Epithelial cell of proximal tubule (primary cell): ENCODE measurements at regions not wholly inside any gene's neighbourhood (a gene's known extent, or its start where the extent isn't known, plus 50 kb on each side); places are given as distances from the start of the nearest gene placed in this dataset.

Source experiments
- DNase-seq: peaks from one replicate; pipeline ENCODE4 v3.0.0-alpha.2; 2011; ENCODE audit warnings: low read depth
- H3K4me3 ChIP-seq: 2 replicates; pipeline ENCODE4 v1.5.1; 2011; ENCODE audit warnings: low read depth, mild to moderate bottlenecking, low read length
- TF ChIP-seq, protein P1 (sequence below): conservative IDR thresholded peaks from 2 replicates; pipeline ENCODE4 v1.5.1; 2012; ENCODE audit warnings: low read depth, mild to moderate bottlenecking, low read length

DNA sequence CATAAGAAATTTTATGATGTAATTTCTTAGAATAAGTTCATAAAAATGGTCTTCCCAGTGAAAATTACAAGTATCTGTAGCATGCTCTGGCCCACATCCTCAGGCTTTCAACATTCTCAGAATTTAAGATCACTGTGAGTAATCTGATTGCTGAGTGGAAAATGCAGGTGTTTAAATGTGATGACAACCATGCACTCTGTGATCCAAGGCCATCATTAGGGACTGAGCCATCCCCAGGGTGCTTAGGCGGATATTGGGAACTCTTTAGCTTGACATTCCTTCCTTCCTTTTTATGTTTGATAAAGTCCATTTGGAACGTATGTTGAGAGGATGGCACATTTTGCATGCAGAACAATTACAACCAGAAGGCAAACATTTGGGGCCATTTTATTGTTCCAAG lies 95.5 kb downstream of the ARL4C start:
- no peak overlapping the region for H3K4me3 ChIP-seq
- TF ChIP-seq, protein P1, sequence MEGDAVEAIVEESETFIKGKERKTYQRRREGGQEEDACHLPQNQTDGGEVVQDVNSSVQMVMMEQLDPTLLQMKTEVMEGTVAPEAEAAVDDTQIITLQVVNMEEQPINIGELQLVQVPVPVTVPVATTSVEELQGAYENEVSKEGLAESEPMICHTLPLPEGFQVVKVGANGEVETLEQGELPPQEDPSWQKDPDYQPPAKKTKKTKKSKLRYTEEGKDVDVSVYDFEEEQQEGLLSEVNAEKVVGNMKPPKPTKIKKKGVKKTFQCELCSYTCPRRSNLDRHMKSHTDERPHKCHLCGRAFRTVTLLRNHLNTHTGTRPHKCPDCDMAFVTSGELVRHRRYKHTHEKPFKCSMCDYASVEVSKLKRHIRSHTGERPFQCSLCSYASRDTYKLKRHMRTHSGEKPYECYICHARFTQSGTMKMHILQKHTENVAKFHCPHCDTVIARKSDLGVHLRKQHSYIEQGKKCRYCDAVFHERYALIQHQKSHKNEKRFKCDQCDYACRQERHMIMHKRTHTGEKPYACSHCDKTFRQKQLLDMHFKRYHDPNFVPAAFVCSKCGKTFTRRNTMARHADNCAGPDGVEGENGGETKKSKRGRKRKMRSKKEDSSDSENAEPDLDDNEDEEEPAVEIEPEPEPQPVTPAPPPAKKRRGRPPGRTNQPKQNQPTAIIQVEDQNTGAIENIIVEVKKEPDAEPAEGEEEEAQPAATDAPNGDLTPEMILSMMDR = no peak
- no peak for DNase-seq

DNA sequence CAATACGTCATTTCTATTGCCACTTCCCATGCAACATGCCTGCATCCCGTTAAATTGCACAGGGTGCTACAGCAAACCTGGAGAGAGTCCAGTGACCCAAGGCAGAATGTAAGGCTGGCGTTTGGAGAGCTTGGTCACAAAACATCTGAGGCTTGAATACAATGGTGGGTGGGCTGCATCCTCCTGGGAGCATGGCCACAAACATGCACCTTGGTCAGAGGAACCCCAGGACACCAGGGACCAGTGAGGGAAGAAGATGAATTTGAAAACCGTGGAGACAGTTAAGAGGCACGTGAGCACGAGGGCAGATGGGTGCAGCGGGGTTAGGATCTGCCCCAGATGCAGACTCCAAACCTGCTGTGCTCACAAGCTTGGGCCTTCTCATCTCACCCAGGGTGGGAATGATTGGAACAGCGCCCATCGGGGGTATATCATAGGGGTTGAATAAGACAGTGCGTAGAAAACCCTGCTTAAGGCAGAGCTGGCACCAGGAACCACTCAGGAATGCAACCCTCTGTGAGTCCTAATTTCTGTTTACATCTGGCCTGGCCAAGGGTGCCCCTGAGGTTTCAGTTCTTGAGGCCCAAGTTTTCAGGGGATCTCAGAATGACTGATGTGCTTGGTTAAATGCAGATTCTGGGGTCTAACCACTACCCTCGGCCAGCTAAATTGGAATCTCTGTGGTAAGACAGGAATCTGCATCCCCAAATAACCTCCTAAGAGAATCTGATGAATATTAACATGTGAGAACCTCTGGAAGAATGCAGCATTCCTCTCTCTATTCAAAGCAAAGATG lies 97.2 kb downstream of the ARL4C start:
- H3K4me3 ChIP-seq = no peak overlapping the region
- TF ChIP-seq, protein P1 = no peak
- no peak for DNase-seq

DNA sequence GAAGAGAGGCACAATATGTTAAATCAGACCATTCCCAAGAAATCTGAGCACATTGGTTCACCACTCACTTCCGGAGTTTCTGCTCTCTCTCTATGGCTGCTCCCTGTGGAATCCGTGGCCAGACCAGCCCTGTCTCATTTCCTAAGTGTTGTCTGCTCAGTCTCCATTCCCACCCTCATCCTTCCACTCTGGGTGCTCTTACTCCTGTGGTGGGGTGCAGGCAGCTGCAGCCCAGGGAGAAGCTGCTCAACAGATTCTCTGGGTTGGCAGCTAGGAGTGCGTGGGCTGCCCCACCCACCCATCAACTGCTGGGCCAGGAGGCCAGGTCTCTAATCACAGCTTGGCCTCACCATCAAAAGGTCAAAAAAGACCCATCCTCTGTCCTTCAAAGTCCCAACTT lies 98.3 kb downstream of the ARL4C start:
- no peak overlapping the region for H3K4me3 ChIP-seq
- DNase-seq = no peak
- TF ChIP-seq, protein P1 = no peak

DNA sequence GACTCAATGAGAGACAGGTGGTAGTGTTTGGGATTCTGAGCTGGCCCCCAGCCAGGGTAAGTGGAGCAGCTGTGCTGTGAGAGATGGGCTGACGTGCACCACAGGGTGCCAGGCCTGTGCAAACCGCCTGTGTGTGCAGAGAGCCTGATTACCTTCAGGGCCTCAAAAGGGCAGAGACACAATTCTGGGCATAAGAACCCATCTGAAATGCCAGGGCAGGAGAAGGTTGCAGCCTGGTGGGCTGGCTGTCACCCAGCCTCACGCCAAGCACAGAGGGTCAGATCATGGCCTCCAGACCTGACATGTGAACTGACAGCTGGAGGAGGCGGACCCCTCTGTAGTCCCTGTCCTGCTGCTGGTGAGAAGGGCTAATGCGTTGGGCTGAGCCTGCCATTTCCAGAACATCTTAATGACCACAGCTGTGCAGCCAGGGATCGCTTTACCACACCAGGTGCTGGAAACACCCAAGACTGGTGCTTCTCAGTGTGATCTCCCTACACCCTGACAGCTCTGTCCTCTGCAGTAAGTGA lies 100.9 kb downstream of the ARL4C start:
- TF ChIP-seq, protein P1 = no peak
- no peak for DNase-seq

DNA sequence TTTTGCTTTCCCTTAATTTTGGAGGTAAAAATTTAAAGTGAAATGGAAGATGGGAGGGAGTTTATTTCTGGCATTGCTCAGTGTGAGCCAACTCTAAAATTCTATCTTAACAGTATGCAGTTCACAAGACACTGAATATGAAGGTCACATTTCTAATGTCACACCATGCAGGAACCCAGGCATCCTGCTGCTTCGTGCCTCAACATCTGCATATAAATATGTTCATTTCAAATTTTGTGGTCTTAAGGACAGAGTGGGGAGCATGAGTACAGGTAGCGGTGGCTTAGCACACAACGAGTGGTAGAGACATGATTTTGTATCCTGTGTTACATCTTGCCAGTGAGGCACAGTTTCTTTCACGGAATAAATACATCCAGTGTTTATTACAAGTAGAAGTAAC lies 102.4 kb downstream of the ARL4C start:
- TF ChIP-seq, protein P1 = no peak
- DNase-seq = no peak
- H3K4me3 ChIP-seq = no peak overlapping the region

More for the DNA sequence above, 100.9 kb downstream of the ARL4C start:
- H3K4me3 ChIP-seq = no peak overlapping the region

DNA sequence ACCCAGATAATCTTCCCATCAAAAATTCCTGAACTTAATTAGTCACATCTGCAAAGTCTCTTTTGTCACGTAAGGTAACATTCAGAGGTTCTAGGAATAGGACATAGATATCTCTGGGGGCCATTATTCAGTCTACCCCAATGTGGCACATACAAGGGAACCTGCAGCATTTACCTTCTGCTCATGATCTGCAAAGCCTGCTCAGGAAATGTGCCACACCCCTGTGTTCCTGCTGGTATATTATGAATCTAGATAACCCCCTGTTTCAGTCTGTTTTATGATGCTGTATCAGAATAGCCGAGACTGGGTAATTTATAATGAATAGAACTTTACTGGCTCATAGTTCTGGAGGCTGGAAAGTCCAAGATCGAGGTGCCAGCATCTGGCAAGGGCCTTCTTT lies 103.5 kb downstream of the ARL4C start:
- no peak for DNase-seq
- H3K4me3 ChIP-seq = no peak overlapping the region
- TF ChIP-seq, protein P1 = no peak
